IPS DF 4.7 (cell line): ENCODE measurements at regions not wholly inside any gene's neighbourhood (a gene's known extent, or its start where the extent isn't known, plus 50 kb on each side); places are given as distances from the start of the nearest gene placed in this dataset.

ENCODE experiments used
- DNase-seq: peaks from one replicate; pipeline ENCODE4 v3.0.0-alpha.2; 2013; ENCODE audit warnings: low spot score; ENCODE audit errors: extremely low read depth

GRCh38 chr2:226652983-226653765, 146.4 kb downstream of the IRS1 start:
- DNase-seq, result no peak

- DNase-seq, result no peak
Measured at GRCh38 chr2:226652369-226652768, 147.3 kb downstream of the IRS1 start.

GRCh38 chr2:226649871-226650660, 149.6 kb downstream of the IRS1 start:
- peak; percentile 91 for DNase-seq

GRCh38 chr2:226649201-226649600, 150.4 kb downstream of the IRS1 start:
- DNase-seq, result no peak

- no peak for DNase-seq
Measured at GRCh38 chr2:226647621-226648518, 151.8 kb downstream of the IRS1 start.

- no peak for DNase-seq
Measured at GRCh38 chr2:226644399-226644865, 155.2 kb downstream of the IRS1 start.

DNA sequence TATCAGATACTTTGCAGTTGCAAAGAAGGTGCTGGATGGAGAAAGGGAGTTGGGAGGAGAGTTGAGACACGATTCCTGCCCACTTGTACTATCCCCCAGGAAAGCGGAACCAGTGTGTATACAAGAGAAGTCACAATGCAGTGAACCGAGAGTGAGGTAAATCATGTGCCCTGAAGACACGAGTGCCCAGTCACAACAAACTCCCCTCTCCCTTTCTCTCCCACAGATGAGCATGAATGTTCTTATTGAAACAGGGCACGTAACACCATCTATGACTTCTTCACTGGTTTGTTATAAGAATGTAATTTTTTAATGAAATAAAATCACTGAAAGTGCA, 155.7 kb downstream of the IRS1 start:
- DNase-seq, result no peak

DNA sequence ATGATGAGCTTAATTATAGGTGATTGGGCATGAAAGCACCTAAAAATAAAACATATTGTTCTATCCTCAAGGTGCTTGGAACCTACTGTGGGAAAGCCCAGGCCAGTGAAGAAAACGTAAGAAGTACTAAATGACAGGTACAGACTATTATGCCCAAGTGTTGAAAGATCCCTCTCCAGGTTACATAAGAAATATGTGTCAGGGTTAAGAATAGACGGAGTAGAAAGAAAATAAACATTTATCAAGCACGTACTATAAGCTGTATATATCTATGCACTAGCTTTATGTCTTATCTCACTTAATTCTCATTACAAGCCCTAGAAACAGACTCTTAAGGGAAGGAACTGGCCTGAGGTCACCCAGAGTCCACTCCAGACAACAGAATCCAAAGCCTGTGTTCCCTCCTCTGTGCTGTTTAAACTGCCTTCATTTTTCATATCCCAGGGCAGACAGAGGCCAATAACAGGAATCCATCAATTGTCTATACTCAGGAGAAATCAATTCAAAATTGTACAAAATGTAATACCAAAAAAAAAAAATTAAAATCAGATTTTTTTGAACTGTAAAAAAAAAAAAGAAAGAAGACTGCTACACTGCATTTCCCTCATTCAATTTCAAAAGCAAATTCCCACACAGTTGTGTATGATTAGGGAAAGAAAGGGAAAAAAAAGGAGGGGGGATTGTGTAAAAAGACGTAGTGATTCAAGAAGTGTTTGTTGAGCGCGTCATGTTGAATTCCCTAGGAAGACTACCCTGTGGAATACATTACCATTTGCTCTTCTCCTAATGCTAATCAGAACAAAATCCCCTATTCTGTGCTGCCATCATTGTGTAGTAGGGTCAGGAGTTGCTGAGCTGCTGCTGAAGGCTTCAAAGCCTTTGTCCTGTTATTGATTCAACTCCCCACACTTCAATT, 156.3 kb downstream of the IRS1 start:
- DNase-seq, result no peak

DNA sequence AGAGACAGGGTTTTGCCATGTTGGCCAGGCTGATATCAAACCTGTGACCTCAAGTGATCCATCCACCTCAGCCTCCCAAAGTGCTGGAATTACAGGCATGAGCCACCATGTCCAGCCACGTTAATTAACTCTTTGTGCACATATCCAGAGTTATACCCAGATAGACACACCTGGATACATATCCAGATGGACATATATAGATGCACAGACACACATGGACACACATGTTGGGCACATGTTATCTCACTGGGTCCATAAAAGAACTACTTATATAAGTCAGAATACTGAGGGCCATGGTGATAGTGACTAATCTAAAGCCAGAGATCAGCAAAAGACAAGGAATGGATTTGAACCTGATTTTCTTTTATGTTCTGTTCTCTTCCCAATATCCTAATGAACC, 158.6 kb downstream of the IRS1 start:
- DNase-seq, result no peak

GRCh38 chr2:226640501-226640900, 159.1 kb downstream of the IRS1 start:
- DNase-seq, result no peak

- no peak for DNase-seq
Measured at GRCh38 chr2:226639550-226639949, 160.1 kb downstream of the IRS1 start.

- no peak for DNase-seq
Measured at GRCh38 chr2:226638576-226638975, 161.0 kb downstream of the IRS1 start.

- no peak for DNase-seq
Measured at GRCh38 chr2:226637383-226637782, 162.2 kb downstream of the IRS1 start.

DNA sequence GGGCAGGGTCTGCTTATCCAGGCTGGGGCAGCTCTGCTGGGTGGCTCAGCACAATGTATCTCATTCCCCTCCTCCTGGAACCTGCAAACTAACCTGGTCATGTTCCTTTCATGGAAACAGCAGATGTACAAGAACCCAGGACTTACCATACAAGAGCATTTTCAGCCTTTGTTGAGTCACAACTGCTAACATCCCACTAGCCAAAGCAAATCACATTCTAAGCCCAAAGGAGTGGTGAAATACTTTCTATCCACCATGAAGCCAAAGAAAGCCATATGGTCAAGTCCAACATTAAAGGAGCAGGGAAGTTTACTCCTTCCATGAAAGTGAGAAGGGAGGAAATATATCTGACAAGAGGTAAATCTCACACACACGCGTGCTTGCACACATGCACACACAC, 163.0 kb downstream of the IRS1 start:
- no peak for DNase-seq

DNA sequence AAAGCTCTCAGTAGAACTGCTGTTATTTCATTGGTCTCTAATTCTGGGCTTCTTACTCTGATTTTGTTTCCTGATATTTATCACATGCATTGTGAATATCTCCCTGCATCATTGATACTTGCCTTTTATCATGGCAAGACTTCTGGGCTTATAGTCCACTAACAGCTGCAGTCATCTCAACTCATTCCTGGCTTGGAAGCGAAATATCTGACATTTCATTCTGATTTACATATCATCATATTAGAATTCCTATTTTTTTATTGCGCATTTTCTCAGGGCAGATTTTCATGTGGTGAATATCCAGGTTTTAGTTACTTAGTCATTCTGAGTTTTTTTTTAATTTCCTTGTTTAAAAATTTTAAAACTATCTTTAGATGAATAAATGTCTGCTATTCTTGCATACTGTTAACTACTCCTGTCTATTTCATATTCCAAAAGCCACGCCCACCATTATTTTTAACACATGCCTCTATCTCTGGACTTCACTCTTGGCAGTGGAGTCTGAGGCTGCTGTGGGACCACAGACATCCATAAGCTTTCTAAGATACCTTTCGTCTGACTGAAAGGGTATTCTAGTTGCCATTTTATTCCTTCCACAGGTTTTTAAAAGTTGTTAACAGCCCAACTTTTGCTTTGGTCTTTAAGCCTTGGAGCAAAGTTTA, 164.5 kb downstream of the IRS1 start:
- no peak for DNase-seq

- no peak for DNase-seq
Measured at GRCh38 chr2:226631671-226632070, 167.9 kb downstream of the IRS1 start.

- no peak for DNase-seq
Measured at GRCh38 chr2:226631187-226631586, 168.4 kb downstream of the IRS1 start.

GRCh38 chr2:226625946-226626345, 173.7 kb downstream of the IRS1 start:
- no peak for DNase-seq

- no peak for DNase-seq
Measured at GRCh38 chr2:226623587-226624368, 175.8 kb downstream of the IRS1 start.
